ENCODE measurements at regions not wholly inside any gene's neighbourhood (a gene's known extent, or its start where the extent isn't known, plus 50 kb on each side); places are given as distances from the start of the nearest gene placed in this dataset.

DNA sequence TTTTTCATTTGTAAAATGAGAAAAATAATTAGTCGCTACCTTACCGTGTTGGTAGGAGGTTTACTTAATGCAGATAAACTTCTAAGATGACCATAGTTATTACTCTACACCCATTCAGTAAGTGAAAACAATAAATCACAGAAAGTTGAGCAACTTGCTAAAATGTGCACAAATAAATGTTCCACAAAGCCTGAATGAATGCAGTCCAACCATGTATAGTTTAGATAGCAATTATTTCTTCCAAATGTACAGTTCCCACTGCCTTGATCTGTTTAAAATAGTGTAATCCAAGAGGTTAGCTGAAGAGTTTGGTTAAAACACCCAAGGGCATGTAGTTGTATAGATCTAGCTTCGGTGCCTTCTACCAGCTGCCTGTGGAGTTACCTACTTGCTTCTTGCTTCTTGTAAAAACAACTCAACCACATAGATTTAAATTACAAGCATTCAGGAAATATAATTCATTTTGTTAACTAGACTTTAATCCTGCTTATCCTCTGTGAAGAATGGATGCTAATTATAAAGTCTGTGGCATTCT lies 106.3 kb upstream of the CARD18 start:
- DNase-seq = no peak
- no peak for ATAC-seq
- intact Hi-C loops (cut with micrococcal nuclease) = no loop called here

DNA sequence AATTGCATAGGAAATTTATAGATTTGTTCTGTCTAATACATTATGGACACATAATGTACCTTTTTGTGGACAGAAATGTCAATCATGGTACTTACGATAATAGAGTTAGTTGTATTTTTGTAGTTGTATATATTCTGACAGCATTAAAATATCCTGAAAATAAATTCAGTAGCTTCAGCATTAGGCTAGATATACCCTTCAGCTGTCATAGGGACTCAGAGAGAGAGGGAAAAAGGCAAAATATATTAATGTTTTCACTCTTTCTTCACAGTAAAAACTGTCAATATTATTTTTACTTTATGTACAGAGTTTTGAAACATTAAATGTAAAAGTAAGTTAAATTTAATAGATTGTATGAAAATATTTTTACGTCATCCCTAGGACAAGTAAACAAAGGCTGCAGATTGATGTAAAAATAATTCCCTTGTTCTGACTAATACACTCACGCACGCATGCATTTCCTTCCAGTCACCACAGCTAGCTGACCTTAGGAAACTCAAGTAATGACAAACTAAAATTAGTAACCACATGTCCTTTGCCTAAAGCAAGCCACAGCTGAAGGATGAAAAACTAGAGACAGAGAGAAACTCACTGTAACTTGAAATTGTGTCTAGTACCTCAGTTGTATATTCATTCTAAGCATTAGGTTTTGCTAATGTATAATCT lies 104.7 kb upstream of the CARD18 start:
- intact Hi-C loops (cut with micrococcal nuclease) = no loop called here
- no peak for DNase-seq
- ATAC-seq = peak; percentile 94

GRCh38 chr11:105241136-105241535 lies 101.6 kb upstream of the CARD18 start:
- no peak for ATAC-seq
- intact Hi-C loops (cut with micrococcal nuclease) = no loop called here
- no peak for DNase-seq

GRCh38 chr11:105236664-105237063 lies 97.1 kb upstream of the CARD18 start:
- intact Hi-C loops (cut with micrococcal nuclease) = no loop called here
- no peak for DNase-seq
- no peak for ATAC-seq

GRCh38 chr11:105233285-105233684 lies 93.7 kb upstream of the CARD18 start:
- ATAC-seq = no peak
- intact Hi-C loops (cut with micrococcal nuclease) = no loop called here
- no peak for DNase-seq

GRCh38 chr11:105232021-105232420 lies 92.5 kb upstream of the CARD18 start:
- no peak for DNase-seq
- no peak for ATAC-seq
- intact Hi-C loops (cut with micrococcal nuclease) = no loop called here

- DNase-seq (no peak), ATAC-seq (no peak)
- intact Hi-C loops (cut with micrococcal nuclease) = no loop called here
Observed at GRCh38 chr11:105230586-105230985, 91.0 kb upstream of the CARD18 start.

- ATAC-seq = peak; percentile 32
- intact Hi-C loops (cut with micrococcal nuclease) = loop anchor here (10.0 kb wide), 1 partner anchor 55 kb away; no protein-coding TSS in a partner anchor
Observed at GRCh38 chr11:105229761-105230160, 90.2 kb upstream of the CARD18 start.

GRCh38 chr11:105229257-105229656 lies 89.7 kb upstream of the CARD18 start:
- no peak for DNase-seq
- intact Hi-C loops (cut with micrococcal nuclease) = loop anchor here (10.0 kb wide), 1 partner anchor 56 kb away; no protein-coding TSS in a partner anchor
- no peak for ATAC-seq

More at GRCh38 chr11:105229761-105230160, 90.2 kb upstream of the CARD18 start:
- DNase-seq = no peak

GRCh38 chr11:105227363-105227762 lies 87.8 kb upstream of the CARD18 start:
- DNase-seq (no peak), ATAC-seq (no peak)
- intact Hi-C loops (cut with micrococcal nuclease) = loop anchor here (10.0 kb wide), 1 partner anchor 57 kb away; no protein-coding TSS in a partner anchor

GRCh38 chr11:105226766-105227165 lies 87.2 kb upstream of the CARD18 start:
- DNase-seq (no peak), ATAC-seq (no peak)
- intact Hi-C loops (cut with micrococcal nuclease) = loop anchor here (10.0 kb wide), 1 partner anchor 58 kb away; no protein-coding TSS in a partner anchor

GRCh38 chr11:105226091-105226490 lies 86.5 kb upstream of the CARD18 start:
- intact Hi-C loops (cut with micrococcal nuclease) = loop anchor here (10.0 kb wide), 1 partner anchor 59 kb away; no protein-coding TSS in a partner anchor
- DNase-seq = no peak
- no peak for ATAC-seq

DNA sequence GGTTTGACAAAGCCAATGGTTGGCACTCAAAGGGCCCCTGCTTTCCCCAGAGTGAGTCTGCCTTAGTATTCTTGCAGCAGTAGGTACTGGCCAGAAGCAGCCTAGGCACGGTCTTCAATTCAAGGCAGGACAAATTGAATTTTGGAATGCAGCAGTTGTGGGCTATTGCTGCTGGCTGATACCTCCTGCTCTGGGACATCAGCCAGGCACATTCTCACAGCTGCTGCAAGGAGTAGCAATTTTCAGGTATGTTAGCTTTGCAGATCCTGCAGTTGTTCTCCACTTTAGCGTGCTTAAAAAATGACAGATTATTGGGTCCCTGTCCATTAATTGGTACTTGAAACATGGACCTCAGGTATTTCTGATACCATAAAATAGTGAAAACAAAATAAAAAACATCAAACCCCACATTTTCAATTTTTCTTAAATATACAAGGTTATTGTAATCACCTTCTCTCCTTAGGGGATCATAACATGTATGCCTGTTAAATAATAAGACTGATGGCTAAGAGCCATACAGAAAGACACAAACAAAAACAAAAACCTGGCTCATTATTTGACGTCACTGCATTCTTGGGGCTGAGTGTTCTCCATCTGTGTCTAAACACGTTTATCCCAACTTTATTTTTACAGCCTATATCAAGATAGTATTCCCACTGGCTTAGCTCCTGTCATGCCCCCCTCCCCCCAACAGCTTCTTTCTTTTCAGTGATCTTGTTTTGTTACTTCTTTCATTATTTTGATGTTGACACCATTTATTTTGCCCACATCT lies 85.1 kb upstream of the CARD18 start:
- intact Hi-C loops (cut with micrococcal nuclease) = loop anchor here (10.0 kb wide), 1 partner anchor 60 kb away; no protein-coding TSS in a partner anchor
- DNase-seq = no peak
- peak; percentile 21 for ATAC-seq

DNA sequence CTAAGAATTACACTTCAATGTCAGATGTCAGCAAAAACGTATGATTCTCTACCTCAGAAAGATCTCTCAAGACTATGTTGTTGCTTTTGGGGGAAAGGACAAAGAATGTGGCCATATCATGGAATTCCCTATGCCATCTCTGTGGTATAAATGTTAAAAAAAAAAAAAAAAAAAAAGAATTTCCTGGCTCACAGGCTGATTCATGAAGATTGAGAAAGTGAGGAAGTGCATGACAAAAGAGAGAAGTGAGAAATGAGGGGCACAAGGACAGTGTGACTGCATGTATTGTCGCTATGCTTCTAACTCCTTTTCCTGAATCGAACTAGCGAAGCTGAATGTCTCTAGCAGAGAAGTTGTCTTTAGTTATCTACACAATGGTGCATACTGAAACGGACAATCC lies 80.6 kb upstream of the CARD18 start:
- no peak for DNase-seq
- intact Hi-C loops (cut with micrococcal nuclease) = loop anchor here (10.0 kb wide), 1 partner anchor 65 kb away; no protein-coding TSS in a partner anchor
- ATAC-seq = peak; percentile 40

- ATAC-seq = no peak
- no peak for DNase-seq
- intact Hi-C loops (cut with micrococcal nuclease) = loop anchor here (10.0 kb wide), 2 partner anchors 65 to 105 kb away; no protein-coding TSS in a partner anchor
Observed at GRCh38 chr11:105219670-105220069, 80.1 kb upstream of the CARD18 start.

DNA sequence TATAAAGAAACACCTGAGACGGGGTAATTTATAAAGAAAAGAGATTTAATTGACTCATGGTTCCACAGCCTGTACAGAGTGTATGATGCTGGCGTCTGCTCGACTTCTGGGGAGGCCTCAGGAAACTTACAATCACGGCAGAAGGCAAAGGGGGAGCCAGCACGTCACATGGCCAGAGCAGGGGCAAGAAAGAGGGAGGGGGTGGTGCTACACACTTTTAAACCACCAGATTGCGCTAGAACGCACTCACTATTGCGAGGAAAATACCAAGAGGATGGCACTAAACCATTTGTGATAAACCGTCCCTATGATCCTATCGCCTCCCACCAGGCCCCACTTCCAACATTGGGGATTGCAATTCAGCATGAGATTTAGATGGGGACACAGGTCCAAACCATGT lies 79.7 kb upstream of the CARD18 start:
- ATAC-seq (no peak), DNase-seq (no peak)
- intact Hi-C loops (cut with micrococcal nuclease) = loop anchor here (10.0 kb wide), 1 partner anchor 104 kb away; no protein-coding TSS in a partner anchor

- no peak for DNase-seq
- intact Hi-C loops (cut with micrococcal nuclease) = loop anchor here (10.0 kb wide), 1 partner anchor 101 kb away; no protein-coding TSS in a partner anchor
- ATAC-seq = no peak
Observed at GRCh38 chr11:105215528-105215927, 76.0 kb upstream of the CARD18 start.

DNA sequence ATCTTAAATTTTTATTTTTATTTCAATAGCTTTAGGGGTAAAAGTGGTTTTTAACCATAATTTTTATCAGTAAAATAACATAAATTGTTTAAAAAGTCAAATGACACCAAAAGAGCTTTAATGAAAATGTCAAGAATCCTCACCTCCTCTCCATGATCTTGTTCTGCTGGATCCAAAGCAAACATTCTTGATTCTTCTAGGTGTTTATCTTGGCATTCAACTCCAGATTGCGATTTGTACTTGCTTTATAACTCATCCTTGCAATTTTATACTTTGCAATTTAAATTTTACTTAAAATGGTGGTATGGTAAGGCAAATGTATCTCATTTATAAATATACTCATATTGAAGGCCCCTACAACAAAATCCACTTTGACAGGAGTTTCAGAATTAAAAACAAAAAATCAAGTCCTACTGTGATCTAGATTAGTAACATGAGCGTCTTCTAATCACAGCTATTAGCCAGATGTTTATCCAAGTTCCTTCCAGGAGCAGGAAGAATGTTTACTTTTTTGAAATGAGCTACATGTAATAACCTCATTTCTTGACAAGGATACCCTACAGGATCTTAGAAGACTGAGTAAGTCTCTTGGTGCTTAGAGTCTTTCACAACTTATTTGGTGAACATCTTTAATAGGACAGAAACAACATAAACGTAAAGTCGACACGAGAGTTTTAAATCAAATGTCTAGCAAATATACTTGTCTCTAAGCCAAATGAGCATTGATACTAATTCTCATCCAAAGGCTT lies 72.4 kb upstream of the CARD18 start:
- DNase-seq = no peak
- intact Hi-C loops (cut with micrococcal nuclease) = loop anchor here (10.0 kb wide), 1 partner anchor 97 kb away; no protein-coding TSS in a partner anchor
- ATAC-seq = no peak

DNA sequence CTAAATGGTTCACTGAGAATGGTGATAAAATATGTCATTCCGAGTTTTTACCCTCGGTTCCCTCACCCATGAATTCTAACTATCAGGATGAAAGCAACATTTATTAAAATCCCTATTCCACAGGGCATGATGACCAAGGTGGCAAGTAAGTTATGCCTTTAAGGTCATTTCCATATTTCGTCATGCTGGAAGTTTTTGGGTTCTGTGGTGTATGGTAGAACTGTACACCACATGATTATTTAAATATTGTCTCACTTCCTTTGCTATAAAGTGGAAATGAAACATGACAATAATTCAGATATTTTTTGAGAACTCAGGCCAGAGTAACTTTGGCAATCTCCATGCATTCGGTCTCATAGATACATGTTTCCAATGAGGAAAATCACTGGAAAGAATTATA lies 68.5 kb upstream of the CARD18 start:
- no peak for DNase-seq
- no peak for ATAC-seq
- intact Hi-C loops (cut with micrococcal nuclease) = no loop called here

Data from left ventricle myocardium superior (tissue), 1 donor.